Hepatocyte (in vitro differentiated cells): ENCODE measurements at regions not wholly inside any gene's neighbourhood (a gene's known extent, or its start where the extent isn't known, plus 50 kb on each side); places are given as distances from the start of the nearest gene placed in this dataset.

ENCODE experiments used
- DNase-seq: peaks from one replicate; pipeline ENCODE4 v3.0.0-alpha.2; 2016; ENCODE audit warnings: low spot score
- H2AFZ ChIP-seq: fragments of 200-600 bp; sonication (generic); 2 replicates; pipeline ENCODE4 v1.6.0; 2016; ENCODE audit warnings: antibody characterized with exemption, mild to moderate bottlenecking
- H3K27ac ChIP-seq: fragments of 200-600 bp; sonication (generic); 2 replicates; pipeline ENCODE4 v1.5.1; 2016; ENCODE audit warnings: mild to moderate bottlenecking
- H3K27me3 ChIP-seq: fragments of 200-600 bp; sonication (generic); 2 replicates; pipeline ENCODE4 v1.6.1; 2016
- H3K36me3 ChIP-seq: fragments of 200-600 bp; sonication (generic); replicated peaks from 2 replicates; pipeline ENCODE4 v1.5.1; 2016; ENCODE audit warnings: low read depth; ENCODE audit not compliant: insufficient read depth
- H3K4me1 ChIP-seq: fragments of 200-600 bp; sonication (generic); 2 replicates; pipeline ENCODE4 v1.5.1; 2016; ENCODE audit warnings: mild to moderate bottlenecking, moderate library complexity; ENCODE audit not compliant: insufficient read depth
- H3K4me2 ChIP-seq: fragments of 200-600 bp; sonication (generic); 2 replicates; pipeline ENCODE4 v1.6.0; 2016
- H3K4me3 ChIP-seq: fragments of 200-600 bp; sonication (generic); 2 replicates; pipeline ENCODE4 v1.5.1; 2016; ENCODE audit warnings: mild to moderate bottlenecking
- H3K79me2 ChIP-seq: fragments of 200-600 bp; sonication (generic); 2 replicates; pipeline ENCODE4 v1.6.0; 2017; ENCODE audit warnings: mild to moderate bottlenecking
- H3K9me2 ChIP-seq: fragments of 200-600 bp; sonication (generic); replicated peaks from 2 replicates; pipeline ENCODE4 v1.6.0; 2017; ENCODE audit warnings: mild to moderate bottlenecking; ENCODE audit not compliant: insufficient read depth
- H3K9me3 ChIP-seq: fragments of 200-600 bp; sonication (generic); 2 replicates; pipeline ENCODE4 v1.5.1; 2016; ENCODE audit warnings: low read depth, mild to moderate bottlenecking
- H4K20me1 ChIP-seq: fragments of 200-600 bp; sonication (generic); 2 replicates; pipeline ENCODE4 v1.6.0; 2016; ENCODE audit warnings: mild to moderate bottlenecking; ENCODE audit not compliant: insufficient read depth, poor library complexity, severe bottlenecking
- EZH2 ChIP-seq: fragments of 200-600 bp; sonication (generic); IDR thresholded peaks from 2 replicates; pipeline ENCODE4 v1.6.1; 2016; ENCODE audit warnings: antibody characterized with exemption, mild to moderate bottlenecking, borderline replicate concordance
- EZH2phosphoT487 ChIP-seq: fragments of 200-600 bp; sonication (generic); IDR thresholded peaks from one replicate; pipeline ENCODE4 v1.6.1; 2018; ENCODE audit warnings: antibody characterized with exemption, mild to moderate bottlenecking, low read depth, moderate library complexity; ENCODE audit not compliant: unreplicated experiment, severe bottlenecking
- WGBS: methylation state at CpG from one replicate; pipeline ENCODE4 v1.1.6; 2016; ENCODE audit warnings: low lambda C conversion rate; ENCODE audit errors: missing lambda C conversion rate; 5-methylcytosine and 5-hydroxymethylcytosine counted together
- TF ChIP-seq, protein P1 (sequence below): fragments of 200-600 bp; sonication (generic); IDR thresholded peaks from 2 replicates; pipeline ENCODE4 v1.5.1; 2016; ENCODE audit warnings: antibody characterized with exemption, mild to moderate bottlenecking; ENCODE audit not compliant: poor library complexity

DNA sequence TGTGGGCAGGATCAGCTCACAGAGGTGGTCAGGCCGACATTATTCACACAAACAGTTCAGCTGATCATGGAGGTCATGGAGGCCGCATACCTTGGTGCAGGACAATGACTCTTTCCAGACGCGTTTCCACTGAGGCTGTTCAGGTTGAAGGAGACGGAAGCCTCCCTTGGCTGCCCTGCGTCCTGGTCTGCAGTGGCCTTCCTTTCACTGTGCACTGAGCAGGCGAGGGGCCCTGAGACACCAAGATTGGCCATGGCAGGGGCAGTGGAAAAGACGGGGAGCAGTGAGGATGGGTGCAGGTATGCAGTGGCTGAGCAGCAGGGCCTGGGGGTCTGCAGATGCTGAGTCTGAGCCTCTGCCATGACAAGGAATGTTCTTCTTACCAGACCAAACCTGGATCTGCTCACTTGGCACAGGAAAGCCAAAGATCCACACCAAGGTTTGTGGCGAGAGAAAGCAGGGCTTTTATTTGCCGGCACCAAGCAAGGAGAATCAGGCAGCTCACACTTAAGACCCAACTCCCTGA, 263.3 kb downstream of the GLRX3 start:
- no peaks in the 10 kb centered on the region for H4K20me1 ChIP-seq
- TF ChIP-seq, protein P1, sequence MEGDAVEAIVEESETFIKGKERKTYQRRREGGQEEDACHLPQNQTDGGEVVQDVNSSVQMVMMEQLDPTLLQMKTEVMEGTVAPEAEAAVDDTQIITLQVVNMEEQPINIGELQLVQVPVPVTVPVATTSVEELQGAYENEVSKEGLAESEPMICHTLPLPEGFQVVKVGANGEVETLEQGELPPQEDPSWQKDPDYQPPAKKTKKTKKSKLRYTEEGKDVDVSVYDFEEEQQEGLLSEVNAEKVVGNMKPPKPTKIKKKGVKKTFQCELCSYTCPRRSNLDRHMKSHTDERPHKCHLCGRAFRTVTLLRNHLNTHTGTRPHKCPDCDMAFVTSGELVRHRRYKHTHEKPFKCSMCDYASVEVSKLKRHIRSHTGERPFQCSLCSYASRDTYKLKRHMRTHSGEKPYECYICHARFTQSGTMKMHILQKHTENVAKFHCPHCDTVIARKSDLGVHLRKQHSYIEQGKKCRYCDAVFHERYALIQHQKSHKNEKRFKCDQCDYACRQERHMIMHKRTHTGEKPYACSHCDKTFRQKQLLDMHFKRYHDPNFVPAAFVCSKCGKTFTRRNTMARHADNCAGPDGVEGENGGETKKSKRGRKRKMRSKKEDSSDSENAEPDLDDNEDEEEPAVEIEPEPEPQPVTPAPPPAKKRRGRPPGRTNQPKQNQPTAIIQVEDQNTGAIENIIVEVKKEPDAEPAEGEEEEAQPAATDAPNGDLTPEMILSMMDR, result no peak
- TF ChIP-seq EZH2phosphoT487, result no peak
- no peak for TF ChIP-seq EZH2
- H3K9me3 ChIP-seq, result no peaks in the 10 kb centered on the region
- no peak overlapping the region for H2AFZ ChIP-seq
- H3K4me1 ChIP-seq, result no peaks in the 10 kb centered on the region
- DNase-seq, result no peak
- H3K27ac ChIP-seq, result no peak overlapping the region
- H3K27me3 ChIP-seq, result peaks cover under 1% of the 10 kb centered on the region
- H3K36me3 ChIP-seq, result no peaks in the 10 kb centered on the region
- H3K9me2 ChIP-seq, result no peaks in the 10 kb centered on the region
- H3K4me2 ChIP-seq, result no peak overlapping the region
- 86% methylated on average over 10 of the region's 10 CpGs for WGBS
- no peaks in the 10 kb centered on the region for H3K79me2 ChIP-seq
- H3K4me3 ChIP-seq, result no peak overlapping the region

DNA sequence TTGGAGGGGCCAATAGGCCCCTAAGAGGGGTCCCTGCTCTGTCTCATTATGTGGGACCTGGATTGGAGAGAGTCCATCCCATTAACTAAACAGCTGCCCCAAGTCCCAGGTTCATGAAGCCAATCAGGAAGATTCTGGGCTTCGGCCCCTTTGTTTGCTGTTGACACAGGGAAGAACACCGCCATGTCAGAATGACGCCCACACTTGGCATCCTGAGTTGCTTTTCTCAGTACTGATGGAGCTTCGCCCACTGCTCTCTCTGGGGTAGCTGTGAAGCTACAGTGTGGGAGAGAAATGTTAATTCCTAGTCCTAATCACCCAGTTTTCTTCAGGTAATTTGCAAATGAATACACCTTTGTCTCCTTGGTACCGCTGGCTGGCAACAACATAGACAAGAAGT, 264.7 kb downstream of the GLRX3 start:
- Histone ChIP-seq H3K27me3 (peaks cover 4% of the 10 kb centered on the region), H3K9me2 (no peaks in the 10 kb centered on the region), H2AFZ (no peak overlapping the region), H3K27ac (no peak overlapping the region), H3K4me2 (no peak overlapping the region), H3K79me2 (no peaks in the 10 kb centered on the region), H3K9me3 (no peaks in the 10 kb centered on the region), H3K4me3 (no peak overlapping the region), H3K4me1 (no peaks in the 10 kb centered on the region), H3K36me3 (no peaks in the 10 kb centered on the region), H4K20me1 (no peaks in the 10 kb centered on the region)
- 80% methylated on average over 5 of the region's 5 CpGs for WGBS
- DNase-seq, result no peak
- TF ChIP-seq EZH2, result no peak
- no peak for TF ChIP-seq EZH2phosphoT487
- TF ChIP-seq, protein P1, result no peak

DNA sequence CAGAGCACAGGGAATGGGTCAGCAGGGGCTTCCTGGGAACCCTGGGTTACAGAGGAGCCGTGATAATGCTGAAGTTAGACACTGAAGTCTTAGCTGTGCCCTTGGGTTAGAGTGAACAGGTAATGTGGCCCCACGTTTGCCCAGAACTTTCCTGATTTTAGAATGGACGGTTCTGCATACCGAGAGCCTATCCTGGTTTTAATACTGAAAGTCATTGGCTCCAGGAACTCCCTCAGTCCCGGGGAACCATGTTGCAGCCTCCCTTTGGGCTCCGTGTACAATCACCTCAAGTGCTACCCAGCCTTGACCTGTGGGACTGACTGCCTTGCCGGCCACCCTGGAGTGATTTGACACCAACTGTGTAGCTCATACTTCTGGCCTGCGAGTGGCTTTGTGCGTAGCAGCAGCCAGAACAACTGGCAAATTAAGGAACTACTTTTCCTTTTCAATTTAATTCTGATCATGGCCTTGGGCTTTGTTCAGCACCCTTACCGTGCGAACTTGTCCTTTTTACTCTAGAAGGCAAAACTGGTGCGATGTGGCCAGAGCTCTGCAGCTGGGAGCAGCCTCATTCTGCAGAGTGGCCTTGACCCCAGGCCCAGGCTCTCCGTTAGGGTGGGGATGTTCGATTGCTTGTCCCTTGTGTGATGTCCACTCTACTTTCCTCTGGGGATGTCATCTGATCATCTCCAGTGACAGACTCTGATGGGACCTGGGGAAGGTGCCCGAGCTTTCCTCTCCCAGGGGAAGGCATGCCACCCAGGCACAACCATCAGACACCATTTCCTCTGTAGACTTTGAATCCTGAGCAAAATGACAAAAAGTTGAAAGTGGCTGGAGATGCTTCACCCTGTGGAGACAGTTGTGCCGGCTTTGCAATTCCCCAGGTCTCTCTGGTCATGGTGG, 265.9 kb downstream of the GLRX3 start:
- no peak for DNase-seq
- H3K9me3 ChIP-seq, result no peaks in the 10 kb centered on the region
- no peaks in the 10 kb centered on the region for H3K9me2 ChIP-seq
- no peaks in the 10 kb centered on the region for H3K79me2 ChIP-seq
- H3K36me3 ChIP-seq, result no peaks in the 10 kb centered on the region
- no peaks in the 10 kb centered on the region for H4K20me1 ChIP-seq
- peaks cover 4% of the 10 kb centered on the region for H3K27me3 ChIP-seq
- WGBS, result 93% methylated on average over 16 of the region's 16 CpGs
- no peak overlapping the region for H3K4me3 ChIP-seq
- no peak for TF ChIP-seq EZH2phosphoT487
- TF ChIP-seq EZH2, result no peak
- TF ChIP-seq, protein P1, result no peak
- H3K4me1 ChIP-seq, result no peaks in the 10 kb centered on the region
- no peak overlapping the region for H3K27ac ChIP-seq
- H3K4me2 ChIP-seq, result no peak overlapping the region
- H2AFZ ChIP-seq, result no peak overlapping the region
